NCI-H1417 (cell line): ENCODE measurements at regions not wholly inside any gene's neighbourhood (a gene's known extent, or its start where the extent isn't known, plus 50 kb on each side); places are given as distances from the start of the nearest gene placed in this dataset.

Source experiments
- DNase-seq, 3 experiments: peaks; one replicate each; lab custom pipeline; 2025; lab: John Stamatoyannopoulos, UW

GRCh38 chrX:100512471-100512870 is 72.3 kb upstream of the TNMD start:
- DNase-seq: peak in 2 of 3 experiments; percentile 4 to 47

DNA sequence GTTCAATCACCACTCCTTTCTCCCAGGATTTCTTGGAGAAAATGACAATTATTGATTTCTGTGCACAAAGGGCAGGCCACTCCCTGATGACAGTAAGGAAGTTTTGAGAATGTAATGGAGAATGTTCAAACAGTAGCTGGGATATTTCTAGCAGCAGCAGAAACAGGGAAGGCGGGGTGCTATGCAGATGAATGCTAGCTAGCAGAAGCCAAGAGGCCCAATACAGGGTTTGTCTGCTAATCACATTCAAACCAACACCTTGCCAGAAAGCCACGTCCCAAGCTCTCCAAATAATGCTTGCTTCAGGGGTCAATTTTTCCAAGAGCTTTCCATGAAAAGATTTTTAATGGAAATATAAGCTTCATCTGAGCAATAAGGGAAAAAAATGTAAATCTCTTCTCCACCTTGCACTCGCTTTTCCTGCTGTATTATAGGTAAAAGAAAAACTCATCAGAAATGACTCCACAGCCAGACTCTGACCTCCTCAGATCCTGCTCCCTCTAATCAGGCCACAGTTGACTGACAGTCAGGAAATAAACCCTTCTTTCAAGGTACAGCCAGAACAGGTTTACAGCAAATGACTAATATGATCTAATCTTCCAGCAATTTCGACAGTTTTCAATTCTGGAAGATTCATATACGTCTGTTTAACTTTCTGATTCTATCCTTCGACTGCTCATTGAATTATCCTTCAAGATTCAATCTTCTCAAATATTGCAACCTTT is 84.7 kb upstream of the PCDH19 start:
- DNase-seq: no peak

DNA sequence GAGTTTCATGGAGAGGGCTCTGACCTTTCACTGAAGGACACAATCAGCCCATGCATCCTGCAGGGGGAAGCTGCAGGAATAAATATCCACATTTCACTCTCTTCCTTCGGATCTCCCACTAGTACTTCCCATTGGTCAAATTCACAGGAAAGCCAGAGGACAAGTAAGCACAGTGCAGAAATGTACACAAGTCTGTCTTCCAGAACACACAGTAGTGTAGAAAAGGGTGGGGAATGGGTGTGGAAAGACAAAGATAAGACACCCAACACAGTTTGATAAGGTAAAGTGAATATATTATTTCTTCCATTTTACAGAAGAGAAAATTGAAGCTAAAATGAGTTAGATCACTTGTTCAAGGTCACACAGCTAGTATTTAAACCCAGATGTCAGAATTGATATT is 81.1 kb upstream of the PCDH19 start:
- no peak for DNase-seq

DNA sequence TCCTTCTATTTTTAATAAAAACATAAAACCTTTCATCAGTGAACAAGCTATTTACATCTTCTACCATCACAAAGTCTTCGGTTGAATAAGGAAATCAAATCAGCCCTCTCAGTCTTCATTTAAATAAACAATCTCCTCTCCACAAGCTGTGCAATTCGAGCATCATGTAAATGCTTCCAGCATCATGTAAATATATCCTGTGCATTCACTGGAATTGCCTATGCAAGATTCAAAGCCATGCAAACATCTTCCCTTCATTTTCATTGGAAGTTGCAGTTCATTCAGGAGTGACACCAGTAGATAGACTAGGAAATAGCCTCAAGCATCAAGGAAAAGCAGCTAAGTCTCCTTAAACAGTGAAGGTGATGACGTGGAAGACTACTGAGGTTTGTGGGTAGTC is 77.7 kb upstream of the PCDH19 start:
- no peak for DNase-seq

GRCh38 chrX:100484971-100485370 is 74.9 kb upstream of the PCDH19 start:
- no peak for DNase-seq

DNA sequence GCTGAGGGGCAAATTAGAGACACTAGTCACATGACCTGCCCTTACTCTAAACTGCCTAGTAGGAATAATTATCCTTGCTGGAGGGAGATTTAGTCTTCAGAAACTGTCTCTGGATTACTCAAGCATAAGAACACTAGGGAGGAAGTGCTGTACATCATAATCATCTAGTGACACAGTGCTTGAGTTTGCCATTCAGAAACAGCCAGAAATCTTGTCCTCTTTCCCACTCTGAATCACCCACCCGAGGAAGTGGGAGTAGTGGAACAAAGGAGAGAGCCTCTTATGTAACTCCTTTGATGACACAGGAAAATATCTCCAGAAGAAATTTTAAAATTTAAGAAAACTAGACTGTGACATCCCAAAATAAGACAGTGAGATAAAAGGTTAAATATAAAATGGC is 69.3 kb upstream of the PCDH19 start:
- DNase-seq: no peak

DNA sequence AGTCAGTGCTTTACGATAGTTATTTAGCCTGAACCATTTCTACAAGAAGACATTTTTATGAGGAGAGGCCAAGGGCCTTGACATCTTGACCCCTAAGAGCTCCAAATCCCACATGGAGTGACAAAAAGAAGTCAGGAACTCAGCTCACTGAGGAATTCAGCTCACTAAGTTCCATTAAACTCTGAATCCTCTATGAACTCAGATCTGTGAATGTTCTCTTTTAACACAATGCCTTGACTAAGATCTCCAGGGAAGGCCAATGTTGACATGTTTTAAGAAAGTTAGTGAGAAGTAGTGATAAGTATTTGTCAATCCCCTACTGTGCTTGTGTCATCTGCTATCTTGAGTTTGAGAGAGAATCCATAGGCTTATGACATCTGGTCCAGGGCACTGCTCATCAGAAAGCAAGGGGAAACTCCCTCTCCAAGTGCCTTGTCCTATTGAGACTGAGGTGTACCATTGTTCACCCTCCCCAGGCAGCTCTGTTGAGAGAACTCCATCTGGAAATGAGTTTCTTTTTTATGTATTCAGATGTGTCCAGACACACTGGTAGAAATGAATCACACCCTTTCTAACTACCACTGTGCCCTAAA is 68.7 kb upstream of the PCDH19 start:
- no peak for DNase-seq

DNA sequence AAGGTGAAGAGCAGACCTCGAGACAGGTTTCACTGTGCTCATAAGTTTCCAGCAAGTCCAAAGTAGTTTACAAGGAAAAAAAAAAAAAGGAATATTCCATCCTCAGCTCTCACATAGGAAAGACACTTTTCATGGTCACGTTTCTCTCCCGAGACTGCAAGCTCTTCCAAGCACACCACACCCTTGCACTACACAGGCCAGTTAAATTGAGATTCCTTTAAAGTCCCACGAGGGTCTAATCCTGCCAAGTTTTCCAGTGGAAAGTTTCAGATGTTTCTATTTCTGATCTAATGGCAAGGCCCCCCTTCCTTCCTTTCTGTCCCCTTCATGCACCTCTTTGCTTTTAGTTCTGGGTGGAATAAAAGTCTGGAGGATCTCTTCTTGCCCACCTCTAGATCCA is 67.9 kb upstream of the PCDH19 start:
- DNase-seq: no peak

GRCh38 chrX:100477467-100477866 is 67.4 kb upstream of the PCDH19 start:
- DNase-seq: no peak
